ENCODE measurements at regions not wholly inside any gene's neighbourhood (a gene's known extent, or its start where the extent isn't known, plus 50 kb on each side); places are given as distances from the start of the nearest gene placed in this dataset.

DNA sequence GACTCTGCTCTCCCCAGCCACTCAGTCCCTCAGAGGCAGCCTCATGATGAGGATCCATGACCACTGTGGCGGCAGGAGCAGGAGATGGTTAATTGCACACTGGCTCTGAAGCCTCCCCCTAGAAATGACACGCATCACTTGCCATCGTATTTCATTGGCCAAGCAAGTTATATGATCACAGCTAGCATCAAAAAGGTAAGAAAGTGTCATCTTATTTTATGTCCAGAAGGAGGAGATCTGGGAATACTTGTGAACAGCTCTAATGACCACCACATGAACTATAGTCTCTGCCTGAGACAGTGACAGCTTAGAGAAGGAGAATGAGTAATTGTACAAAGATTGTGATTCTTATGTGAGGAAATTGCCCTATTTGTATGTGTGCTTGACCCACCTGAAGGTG is 363.4 kb downstream of the NUAK1 start:
- TF ChIP-seq POLR2A (IDR thresholded peaks at IDR 0.05): no peak
- TF ChIP-seq, protein P1, sequence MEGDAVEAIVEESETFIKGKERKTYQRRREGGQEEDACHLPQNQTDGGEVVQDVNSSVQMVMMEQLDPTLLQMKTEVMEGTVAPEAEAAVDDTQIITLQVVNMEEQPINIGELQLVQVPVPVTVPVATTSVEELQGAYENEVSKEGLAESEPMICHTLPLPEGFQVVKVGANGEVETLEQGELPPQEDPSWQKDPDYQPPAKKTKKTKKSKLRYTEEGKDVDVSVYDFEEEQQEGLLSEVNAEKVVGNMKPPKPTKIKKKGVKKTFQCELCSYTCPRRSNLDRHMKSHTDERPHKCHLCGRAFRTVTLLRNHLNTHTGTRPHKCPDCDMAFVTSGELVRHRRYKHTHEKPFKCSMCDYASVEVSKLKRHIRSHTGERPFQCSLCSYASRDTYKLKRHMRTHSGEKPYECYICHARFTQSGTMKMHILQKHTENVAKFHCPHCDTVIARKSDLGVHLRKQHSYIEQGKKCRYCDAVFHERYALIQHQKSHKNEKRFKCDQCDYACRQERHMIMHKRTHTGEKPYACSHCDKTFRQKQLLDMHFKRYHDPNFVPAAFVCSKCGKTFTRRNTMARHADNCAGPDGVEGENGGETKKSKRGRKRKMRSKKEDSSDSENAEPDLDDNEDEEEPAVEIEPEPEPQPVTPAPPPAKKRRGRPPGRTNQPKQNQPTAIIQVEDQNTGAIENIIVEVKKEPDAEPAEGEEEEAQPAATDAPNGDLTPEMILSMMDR (IDR thresholded peaks at IDR 0.05): no peak
- TF ChIP-seq POLR2AphosphoS5 (IDR thresholded peaks at IDR 0.05): no peak

Data from upper lobe of left lung (tissue), 4 donors.